Adrenal gland (tissue), 5 donors: ENCODE measurements at regions not wholly inside any gene's neighbourhood (a gene's known extent, or its start where the extent isn't known, plus 50 kb on each side); places are given as distances from the start of the nearest gene placed in this dataset.

ENCODE experiments used
- CTCF ChIP-seq, 6 experiments: fragments of 450-650 bp in 4 of 6; fragments of 200-600 bp in 2 of 6; sonication (generic) in 1 of 6; IDR thresholded peaks; 1 replicate in 5 of 6; 2 replicates in 1 of 6; pipeline versions ENCODE4 v1.5.1 to v1.8.0; 2016 to 2021; ENCODE audit warnings: antibody characterized with exemption in 6 of 6, mild to moderate bottlenecking in 2 of 6, moderate library complexity in 1 of 6
- POLR2A ChIP-seq, 2 donors: fragments of 450-650 bp; IDR thresholded peaks; one replicate each; pipeline ENCODE4 v1.6.1; 2017; ENCODE audit warnings: antibody characterized with exemption in 2 of 2, mild to moderate bottlenecking in 2 of 2, moderate library complexity in 1 of 2
- donor health status: DM: no; HTN: no; CAD: no.

GRCh38 chr2:150700666-150701580 is 213.5 kb upstream of the RND3 start:
- TF ChIP-seq CTCF (IDR thresholded peaks at IDR 0.05) (no peak), POLR2A (IDR thresholded peaks at IDR 0.05) (no peak)
